ENCODE measurements at regions not wholly inside any gene's neighbourhood (a gene's known extent, or its start where the extent isn't known, plus 50 kb on each side); places are given as distances from the start of the nearest gene placed in this dataset.
A peak's percentile ranks its signal among the peaks of the same experiment; 100 is the strongest.

DNA sequence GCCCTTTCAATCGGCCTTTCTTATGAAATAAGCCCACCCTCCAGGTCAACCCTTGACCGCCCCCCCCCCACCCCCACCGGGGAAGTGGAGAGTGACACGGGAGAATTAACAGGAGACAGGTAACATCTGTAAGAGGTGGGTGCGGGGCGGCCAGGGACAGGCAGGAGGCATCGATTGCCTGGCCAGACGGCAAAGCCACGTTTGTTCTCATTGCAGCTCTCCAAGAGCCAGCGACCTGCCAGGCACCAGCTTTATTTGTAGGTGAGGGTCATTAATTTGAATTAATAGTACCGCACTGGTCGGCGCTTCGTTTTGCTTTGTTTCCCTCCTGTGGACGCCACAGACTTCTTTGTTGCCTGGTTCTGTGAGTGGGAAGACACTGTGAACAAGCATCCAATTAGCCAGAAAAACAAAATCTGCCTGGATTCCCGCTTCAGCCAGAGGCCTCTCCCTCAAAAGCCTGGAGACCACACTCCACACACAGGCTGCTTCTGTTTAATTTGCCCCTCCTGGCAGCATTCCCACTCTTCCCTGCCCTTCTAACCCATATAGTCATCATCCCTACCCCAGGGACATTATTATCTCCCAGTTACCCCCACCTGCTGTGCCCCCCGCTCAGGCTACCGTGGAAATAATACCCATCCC, 104.5 kb upstream of the OPCML start:
- POLR2A ChIA-PET = no interaction called here
- Histone ChIP-seq H3K4me1 (replicated peaks in 1 of 2; ENCODE audit: control insufficient read depth in 2 of 2, insufficient read depth in 2 of 2, low read length in 2 of 2) (no peaks in the 10 kb centered on the region), H3K27ac (ENCODE audit: extremely low read depth, low read depth, low read length) (no peak overlapping the region), H3K27me3 (ENCODE audit: control insufficient read depth in 2 of 2, insufficient read depth in 2 of 2, low read length in 2 of 2) (no peaks in the 10 kb centered on the region), H3K4me3 (no peak overlapping the region), H3K9me1 (ENCODE audit: control insufficient read depth, insufficient read depth, low read length) (no peaks in the 10 kb centered on the region), H2AFZ (ENCODE audit: low read depth, low read length) (no peak overlapping the region), H3K79me2 (ENCODE audit: control insufficient read depth, insufficient read depth, low read length) (no peaks in the 10 kb centered on the region), H3K4me2 (ENCODE audit: insufficient read depth, low read length) (no peak overlapping the region), H3K36me3 (ENCODE audit: control insufficient read depth, insufficient read depth, low read length) (no peaks in the 10 kb centered on the region), H4K20me1 (replicated peaks; ENCODE audit: control insufficient read depth, insufficient read depth, low read length) (no peaks in the 10 kb centered on the region), H3K9me3 (replicated peaks; ENCODE audit: control insufficient read depth, insufficient read depth, low read depth, low read length) (no peaks in the 10 kb centered on the region), H3K9ac (ENCODE audit: insufficient read depth in 1 of 2, low read depth in 2 of 2, low read length in 2 of 2) (no peak overlapping the region)
- in situ Hi-C loops (cut with MboI) = no loop called here
- ATAC-seq = no peak
- intact Hi-C loops (cut with micrococcal nuclease) = no loop called here
- WGBS (ENCODE audit: insufficient coverage, low coverage, missing lambda C conversion rate) = 0% methylated on average over 15 of the region's 18 CpGs
- BruUV-seq (replicated peaks) = no TSS peak
- DNase-seq (ENCODE audit: extremely low read depth in 1 of 4, low spot score in 3 of 4) = no peak
- no peak for FAIRE-seq
- CTCF ChIA-PET (ENCODE audit: low intra/inter-chr PET ratio) = no interaction called here
- no peak for TF ChIP-seq ILF3 (IDR thresholded peaks at IDR 0.05; ENCODE audit: borderline replicate concordance)

GRCh38 chr11:133635244-133635739, 103.0 kb upstream of the OPCML start:
- no peaks in the 10 kb centered on the region for H3K36me3 ChIP-seq (ENCODE audit: control insufficient read depth, insufficient read depth, low read length)
- in situ Hi-C loops (cut with MboI) (no loop called here), intact Hi-C loops (cut with micrococcal nuclease) (no loop called here)
- no peak overlapping the region for H2AFZ ChIP-seq (ENCODE audit: low read depth, low read length)
- no peak for TF ChIP-seq SLC30A9 (CRISPR knock-in tag; IDR thresholded peaks at IDR 0.05)
- TF ChIP-seq, protein P1, sequence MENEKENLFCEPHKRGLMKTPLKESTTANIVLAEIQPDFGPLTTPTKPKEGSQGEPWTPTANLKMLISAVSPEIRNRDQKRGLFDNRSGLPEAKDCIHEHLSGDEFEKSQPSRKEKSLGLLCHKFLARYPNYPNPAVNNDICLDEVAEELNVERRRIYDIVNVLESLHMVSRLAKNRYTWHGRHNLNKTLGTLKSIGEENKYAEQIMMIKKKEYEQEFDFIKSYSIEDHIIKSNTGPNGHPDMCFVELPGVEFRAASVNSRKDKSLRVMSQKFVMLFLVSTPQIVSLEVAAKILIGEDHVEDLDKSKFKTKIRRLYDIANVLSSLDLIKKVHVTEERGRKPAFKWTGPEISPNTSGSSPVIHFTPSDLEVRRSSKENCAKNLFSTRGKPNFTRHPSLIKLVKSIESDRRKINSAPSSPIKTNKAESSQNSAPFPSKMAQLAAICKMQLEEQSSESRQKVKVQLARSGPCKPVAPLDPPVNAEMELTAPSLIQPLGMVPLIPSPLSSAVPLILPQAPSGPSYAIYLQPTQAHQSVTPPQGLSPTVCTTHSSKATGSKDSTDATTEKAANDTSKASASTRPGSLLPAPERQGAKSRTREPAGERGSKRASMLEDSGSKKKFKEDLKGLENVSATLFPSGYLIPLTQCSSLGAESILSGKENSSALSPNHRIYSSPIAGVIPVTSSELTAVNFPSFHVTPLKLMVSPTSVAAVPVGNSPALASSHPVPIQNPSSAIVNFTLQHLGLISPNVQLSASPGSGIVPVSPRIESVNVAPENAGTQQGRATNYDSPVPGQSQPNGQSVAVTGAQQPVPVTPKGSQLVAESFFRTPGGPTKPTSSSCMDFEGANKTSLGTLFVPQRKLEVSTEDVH (IDR thresholded peaks at IDR 0.05; ENCODE audit: low read depth, partially characterized antibody) = no peak
- TF ChIP-seq MBD1 (CRISPR knock-in tag; IDR thresholded peaks at IDR 0.05) = no peak
- no peak for TF ChIP-seq MCM7 (IDR thresholded peaks at IDR 0.05)
- TF ChIP-seq ZNF24 (IDR thresholded peaks at IDR 0.05) = 0 out of 2 replicates have a peak, but pooled peaks have one; percentile 29
- H3K9ac ChIP-seq (ENCODE audit: insufficient read depth in 1 of 2, low read depth in 2 of 2, low read length in 2 of 2) = no peak overlapping the region
- no peak overlapping the region for H3K27ac ChIP-seq (ENCODE audit: extremely low read depth, low read depth, low read length)
- no peaks in the 10 kb centered on the region for H4K20me1 ChIP-seq (replicated peaks; ENCODE audit: control insufficient read depth, insufficient read depth, low read length)
- no peaks in the 10 kb centered on the region for H3K27me3 ChIP-seq (ENCODE audit: control insufficient read depth in 2 of 2, insufficient read depth in 2 of 2, low read length in 2 of 2)
- H3K79me2 ChIP-seq (ENCODE audit: control insufficient read depth, insufficient read depth, low read length) = no peaks in the 10 kb centered on the region
- H3K4me1 ChIP-seq (replicated peaks in 1 of 2; ENCODE audit: control insufficient read depth in 2 of 2, insufficient read depth in 2 of 2, low read length in 2 of 2) = no peaks in the 10 kb centered on the region
- no peak overlapping the region for H3K4me2 ChIP-seq (ENCODE audit: insufficient read depth, low read length)
- FAIRE-seq (no peak), DNase-seq (ENCODE audit: extremely low read depth in 1 of 4, low spot score in 3 of 4) (no peak), ATAC-seq (no peak)
- ChIA-PET CTCF (ENCODE audit: low intra/inter-chr PET ratio) (no interaction called here), POLR2A (no interaction called here)
- H3K9me1 ChIP-seq (ENCODE audit: control insufficient read depth, insufficient read depth, low read length) = no peaks in the 10 kb centered on the region
- H3K4me3 ChIP-seq = no peak overlapping the region
- WGBS (ENCODE audit: insufficient coverage, low coverage, missing lambda C conversion rate) = 0% methylated on average over 3 of the region's 3 CpGs
- no peaks in the 10 kb centered on the region for H3K9me3 ChIP-seq (replicated peaks; ENCODE audit: control insufficient read depth, insufficient read depth, low read depth, low read length)
- no TSS peak for BruUV-seq (replicated peaks)
